Mammary epithelial cell (primary cell): ENCODE measurements at regions not wholly inside any gene's neighbourhood (a gene's known extent, or its start where the extent isn't known, plus 50 kb on each side); places are given as distances from the start of the nearest gene placed in this dataset.
A peak's percentile ranks its signal among the peaks of the same experiment; 100 is the strongest.

ENCODE experiments used
- EZH2 ChIP-seq: IDR thresholded peaks from 2 replicates; pipeline ENCODE4 v1.6.1; 2012; ENCODE audit warnings: low read length, inconsistent platforms, borderline replicate concordance
- TF ChIP-seq, protein P1 (sequence below), 2 donors: IDR thresholded peaks in 1 of 2; conservative IDR thresholded peaks in 1 of 2; 2 replicates each; pipeline ENCODE4 v1.5.1; 2011 to 2012; ENCODE audit warnings: inconsistent platforms in 2 of 2, low read length in 2 of 2, mild to moderate bottlenecking in 2 of 2, control low read depth in 1 of 2, low read depth in 1 of 2; ENCODE audit not compliant: insufficient read depth in 1 of 2; ENCODE audit errors: extremely low read depth in 1 of 2

DNA sequence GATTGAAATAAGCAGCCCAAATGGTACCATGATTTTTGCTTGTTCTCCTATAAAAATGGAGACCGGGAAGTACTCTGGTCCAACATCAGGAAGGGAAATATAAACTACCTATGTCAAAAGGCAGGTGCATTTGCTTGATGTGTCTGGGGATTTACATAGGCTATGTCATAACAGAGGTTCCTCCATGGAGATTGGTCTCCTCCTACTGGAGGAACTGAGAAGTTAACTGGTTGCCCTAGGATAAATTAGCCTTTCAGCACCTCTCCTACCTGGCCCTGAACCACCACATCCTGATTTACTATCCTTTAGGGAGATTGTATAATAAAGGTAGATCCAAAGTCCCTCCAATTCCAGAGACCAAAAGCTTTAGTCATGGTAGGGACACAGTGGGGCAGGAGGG, 1109.3 kb upstream of the B3GALT2 start:
- TF ChIP-seq, protein P1, sequence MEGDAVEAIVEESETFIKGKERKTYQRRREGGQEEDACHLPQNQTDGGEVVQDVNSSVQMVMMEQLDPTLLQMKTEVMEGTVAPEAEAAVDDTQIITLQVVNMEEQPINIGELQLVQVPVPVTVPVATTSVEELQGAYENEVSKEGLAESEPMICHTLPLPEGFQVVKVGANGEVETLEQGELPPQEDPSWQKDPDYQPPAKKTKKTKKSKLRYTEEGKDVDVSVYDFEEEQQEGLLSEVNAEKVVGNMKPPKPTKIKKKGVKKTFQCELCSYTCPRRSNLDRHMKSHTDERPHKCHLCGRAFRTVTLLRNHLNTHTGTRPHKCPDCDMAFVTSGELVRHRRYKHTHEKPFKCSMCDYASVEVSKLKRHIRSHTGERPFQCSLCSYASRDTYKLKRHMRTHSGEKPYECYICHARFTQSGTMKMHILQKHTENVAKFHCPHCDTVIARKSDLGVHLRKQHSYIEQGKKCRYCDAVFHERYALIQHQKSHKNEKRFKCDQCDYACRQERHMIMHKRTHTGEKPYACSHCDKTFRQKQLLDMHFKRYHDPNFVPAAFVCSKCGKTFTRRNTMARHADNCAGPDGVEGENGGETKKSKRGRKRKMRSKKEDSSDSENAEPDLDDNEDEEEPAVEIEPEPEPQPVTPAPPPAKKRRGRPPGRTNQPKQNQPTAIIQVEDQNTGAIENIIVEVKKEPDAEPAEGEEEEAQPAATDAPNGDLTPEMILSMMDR (conservative IDR thresholded peaks at IDR 0.05 in 1 of 2, IDR thresholded peaks at IDR 0.05 in 1 of 2; ENCODE audit: extremely low read depth in 1 of 2, insufficient read depth in 1 of 2, low read depth in 1 of 2, low read length in 2 of 2): peak; percentile 34 to 59
- TF ChIP-seq EZH2: no peak
